22Rv1 (cell line): ENCODE measurements at regions not wholly inside any gene's neighbourhood (a gene's known extent, or its start where the extent isn't known, plus 50 kb on each side); places are given as distances from the start of the nearest gene placed in this dataset.

ENCODE experiments used
- CTCF ChIP-seq: fragments of 450-650 bp; IDR thresholded peaks from 2 replicates; pipeline ENCODE4 v1.5.1; 2017; ENCODE audit warnings: mild to moderate bottlenecking
- ZFX ChIP-seq: fragments of 450-650 bp; IDR thresholded peaks from 2 replicates; pipeline ENCODE4 v1.6.1; 2017; ENCODE audit warnings: antibody characterized with exemption, borderline replicate concordance

GRCh38 chr15:53115563-53115962, 325.4 kb upstream of the ONECUT1 start:
- no peak for TF ChIP-seq CTCF
- TF ChIP-seq ZFX, result no peak
